PC-9 (cell line): ENCODE measurements at regions not wholly inside any gene's neighbourhood (a gene's known extent, or its start where the extent isn't known, plus 50 kb on each side); places are given as distances from the start of the nearest gene placed in this dataset.

Source experiments
- BruUV-seq: library from RNA; stranded (reverse); fragments of 400-500 nt; replicated peaks from 2 replicates; lab custom pipeline; 2021; lab: Mats Ljungman, UMichigan
- CTCF ChIA-PET: fragments of 300-600 bp; sonication (Branson Sonifier 250); formaldehyde crosslinking; loops from one replicate; lab custom pipeline; 2022; ENCODE audit warnings: antibody characterized with exemption; lab: Charles Lee
- POLR2A ChIA-PET: fragments of 300-600 bp; sonication (Branson Sonifier 250); formaldehyde crosslinking; loops from one replicate; lab custom pipeline; 2022; ENCODE audit warnings: antibody characterized with exemption; ENCODE audit not compliant: unreplicated experiment; lab: Charles Lee
- DNase-seq, 2 experiments: peaks; one replicate each; pipeline versions ENCODE4 v3.0.0 to v3.0.0-alpha.2; 2015 to 2022; ENCODE audit warnings: mixed read lengths in 1 of 2
- H2AFZ ChIP-seq: fragments of 200-600 bp; sonication (generic); 2 replicates; pipeline ENCODE4 v1.8.1; 2017; ENCODE audit warnings: antibody characterized with exemption
- H3F3A ChIP-seq: fragments of 200-600 bp; sonication (generic); 2 replicates; pipeline ENCODE4 v1.8.1; 2017; ENCODE audit warnings: antibody characterized with exemption, mild to moderate bottlenecking, low read depth; ENCODE audit not compliant: insufficient read depth
- H3K27ac ChIP-seq: fragments of 200-600 bp; sonication (generic); 2 replicates; pipeline ENCODE4 v1.6.1; 2016; ENCODE audit warnings: mixed run types
- H3K27me3 ChIP-seq: fragments of 200-600 bp; sonication (generic); 2 replicates; pipeline ENCODE4 v1.6.1; 2016; ENCODE audit warnings: low read depth, mixed run types; ENCODE audit not compliant: insufficient read depth
- H3K36me3 ChIP-seq: fragments of 200-600 bp; sonication (generic); 2 replicates; pipeline ENCODE4 v1.6.1; 2016; ENCODE audit warnings: low read depth, mixed run types
- H3K4me1 ChIP-seq: fragments of 200-600 bp; sonication (generic); replicated peaks from 2 replicates; pipeline ENCODE4 v1.6.1; 2016; ENCODE audit warnings: mixed run types; ENCODE audit not compliant: insufficient read depth
- H3K4me2 ChIP-seq: fragments of 200-600 bp; sonication (generic); 2 replicates; pipeline ENCODE4 v1.6.1; 2017; ENCODE audit warnings: mixed run types
- H3K4me3 ChIP-seq: fragments of 200-600 bp; sonication (generic); 2 replicates; pipeline ENCODE4 v1.6.1; 2016; ENCODE audit warnings: mixed run types
- H3K79me2 ChIP-seq: fragments of 200-600 bp; sonication (generic); 2 replicates; pipeline ENCODE4 v1.6.1; 2017; ENCODE audit warnings: low read depth, mixed run types
- H3K9me2 ChIP-seq: fragments of 200-600 bp; sonication (generic); 2 replicates; pipeline ENCODE4 v1.8.1; 2017; ENCODE audit warnings: mild to moderate bottlenecking; ENCODE audit not compliant: insufficient read depth
- H3K9me3 ChIP-seq: fragments of 200-600 bp; sonication (generic); 2 replicates; pipeline ENCODE4 v1.8.1; 2016; ENCODE audit warnings: low read depth; ENCODE audit not compliant: insufficient read depth
- H4K20me1 ChIP-seq: fragments of 200-600 bp; sonication (generic); 2 replicates; pipeline ENCODE4 v1.8.1; 2017; ENCODE audit not compliant: insufficient read depth
- CTCF ChIP-seq: fragments of 200-600 bp; sonication (generic); conservative IDR thresholded peaks from 2 replicates; pipeline ENCODE4 v1.6.1; 2017; ENCODE audit warnings: mixed run types, antibody characterized with exemption, mild to moderate bottlenecking, moderate library complexity
- EZH2 ChIP-seq: fragments of 200-600 bp; sonication (generic); IDR thresholded peaks from 2 replicates; pipeline ENCODE4 v1.8.0; 2017; ENCODE audit warnings: antibody characterized with exemption, low read depth
- intact Hi-C: fragments of 100-400 bp; cut with micrococcal nuclease; formaldehyde crosslinking; loops from one replicate; pipeline ENCODE4 v1.10.0; 2022; ENCODE audit not compliant: unreplicated experiment

DNA sequence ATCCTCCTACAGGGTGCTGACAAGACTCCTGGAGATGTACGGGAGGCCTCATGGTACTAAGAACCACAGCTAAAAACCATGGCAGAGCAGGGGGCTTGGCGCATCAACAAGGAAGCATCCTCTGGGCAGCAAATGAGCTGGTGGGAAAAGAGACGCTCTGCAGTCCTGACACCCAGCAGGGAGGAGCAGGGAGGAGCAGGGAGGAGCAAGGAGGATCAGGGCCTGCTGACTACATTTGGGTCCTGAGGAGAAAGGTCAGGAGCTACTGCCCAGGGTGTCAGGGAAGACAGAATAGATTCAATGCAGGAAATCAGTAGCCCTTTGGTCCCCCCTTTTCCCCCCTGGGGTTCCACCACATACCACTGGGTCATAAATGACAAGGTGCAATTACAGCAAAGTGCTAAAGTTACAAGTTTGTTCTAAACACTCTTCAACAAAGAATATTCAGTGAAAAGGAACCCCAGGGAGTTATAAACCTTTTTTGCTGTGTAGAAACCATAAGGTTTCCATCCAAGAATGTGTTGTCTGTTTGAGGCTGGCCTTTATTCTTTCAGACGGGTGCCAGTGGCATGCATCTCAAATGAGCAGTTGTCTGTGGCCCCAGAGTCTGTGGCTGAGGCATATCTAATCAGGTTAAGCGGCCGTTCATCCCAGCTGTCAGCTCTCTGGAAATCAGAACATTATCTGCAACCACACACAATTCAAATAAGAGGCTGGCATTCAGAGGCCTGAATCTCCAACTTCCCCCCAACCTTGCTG is 325.0 kb downstream of the CDC5L start:
- DNase-seq: no peak
- no peaks in the 10 kb centered on the region for H3F3A ChIP-seq
- no peak overlapping the region for H3K4me3 ChIP-seq
- TF ChIP-seq EZH2 (no peak), CTCF (no peak)
- ChIA-PET CTCF (no interaction called here), POLR2A (no interaction called here)
- H3K36me3 ChIP-seq: no peaks in the 10 kb centered on the region
- H3K4me2 ChIP-seq: no peak overlapping the region
- H2AFZ ChIP-seq: no peak overlapping the region
- H4K20me1 ChIP-seq: no peaks in the 10 kb centered on the region
- no peaks in the 10 kb centered on the region for H3K9me2 ChIP-seq
- no peaks in the 10 kb centered on the region for H3K9me3 ChIP-seq
- no peaks in the 10 kb centered on the region for H3K79me2 ChIP-seq
- no peaks in the 10 kb centered on the region for H3K27me3 ChIP-seq
- BruUV-seq: no TSS peak
- intact Hi-C loops: no loop called here
- H3K27ac ChIP-seq: no peak overlapping the region
- H3K4me1 ChIP-seq: no peaks in the 10 kb centered on the region

DNA sequence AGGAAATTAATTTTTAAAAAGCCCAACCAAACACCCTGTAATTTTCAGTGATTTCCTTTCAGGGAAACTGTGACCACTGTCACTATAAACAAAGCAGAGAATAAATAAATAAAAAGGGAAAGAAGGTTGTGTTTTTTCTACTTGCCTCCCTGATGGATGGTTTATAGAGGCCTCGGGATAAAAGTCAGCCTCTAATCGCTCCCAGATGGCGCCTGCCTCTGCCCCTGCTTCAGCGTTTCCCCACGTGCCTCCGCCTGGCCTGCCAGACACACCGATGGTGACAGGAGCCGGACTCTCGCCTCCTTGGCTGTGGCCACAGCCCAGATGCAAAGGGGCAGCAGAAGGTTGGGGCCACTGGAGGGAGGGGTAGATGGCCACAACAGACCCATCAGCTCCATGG is 327.7 kb downstream of the CDC5L start:
- TF ChIP-seq EZH2 (no peak), CTCF (no peak)
- ChIA-PET CTCF (no interaction called here), POLR2A (no interaction called here)
- no peaks in the 10 kb centered on the region for H3K79me2 ChIP-seq
- no peaks in the 10 kb centered on the region for H4K20me1 ChIP-seq
- no peak overlapping the region for H3K27ac ChIP-seq
- H3K4me3 ChIP-seq: no peak overlapping the region
- no peaks in the 10 kb centered on the region for H3K36me3 ChIP-seq
- no peaks in the 10 kb centered on the region for H3K9me3 ChIP-seq
- no peak overlapping the region for H3K4me2 ChIP-seq
- no peak for DNase-seq
- no peaks in the 10 kb centered on the region for H3K27me3 ChIP-seq
- no peaks in the 10 kb centered on the region for H3K4me1 ChIP-seq
- no peaks in the 10 kb centered on the region for H3K9me2 ChIP-seq
- BruUV-seq: no TSS peak
- intact Hi-C loops: no loop called here
- no peak overlapping the region for H2AFZ ChIP-seq
- no peaks in the 10 kb centered on the region for H3F3A ChIP-seq

DNA sequence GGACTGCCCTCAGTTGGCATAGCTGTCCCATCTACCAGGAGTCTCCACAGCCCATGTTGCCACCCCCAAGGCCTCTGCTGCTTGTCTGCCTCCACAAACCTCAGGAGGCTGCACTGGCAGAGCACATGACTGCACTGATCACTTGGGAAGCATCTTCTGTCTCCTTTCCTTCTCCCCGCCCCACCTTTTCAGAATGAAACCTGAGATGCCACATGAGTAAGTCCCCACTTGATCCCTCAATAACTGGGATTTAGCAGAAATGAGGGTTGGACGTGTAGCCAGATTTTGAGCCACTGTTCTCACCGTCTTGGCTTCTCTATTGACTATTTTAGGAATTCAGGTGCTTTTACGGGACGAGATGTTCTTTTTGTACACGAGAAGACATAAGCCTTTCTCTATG is 328.4 kb downstream of the CDC5L start:
- CTCF ChIA-PET: no interaction called here
- H3K27me3 ChIP-seq: no peaks in the 10 kb centered on the region
- no peak overlapping the region for H3K4me3 ChIP-seq
- H3K4me1 ChIP-seq: no peaks in the 10 kb centered on the region
- POLR2A ChIA-PET: no interaction called here
- no peak overlapping the region for H3K4me2 ChIP-seq
- H3K36me3 ChIP-seq: no peaks in the 10 kb centered on the region
- intact Hi-C loops: no loop called here
- no peaks in the 10 kb centered on the region for H3K9me2 ChIP-seq
- BruUV-seq: no TSS peak
- no peaks in the 10 kb centered on the region for H3K79me2 ChIP-seq
- H4K20me1 ChIP-seq: no peaks in the 10 kb centered on the region
- TF ChIP-seq EZH2 (no peak), CTCF (no peak)
- no peak overlapping the region for H3K27ac ChIP-seq
- H2AFZ ChIP-seq: no peak overlapping the region
- no peaks in the 10 kb centered on the region for H3F3A ChIP-seq
- H3K9me3 ChIP-seq: no peaks in the 10 kb centered on the region
- DNase-seq: no peak
